ENCODE measurements at regions not wholly inside any gene's neighbourhood (a gene's known extent, or its start where the extent isn't known, plus 50 kb on each side); places are given as distances from the start of the nearest gene placed in this dataset.

GRCh38 chr7:65804887-65805286 lies 68.0 kb upstream of the VKORC1L1 start:
- Histone ChIP-seq H3K9ac (ENCODE audit: insufficient read depth in 1 of 2, low read depth in 2 of 2, low read length in 2 of 2) (no peak overlapping the region), H3K27ac (ENCODE audit: extremely low read depth, low read depth, low read length) (no peak overlapping the region), H3K9me1 (ENCODE audit: control insufficient read depth, insufficient read depth, low read length) (no peaks in the 10 kb centered on the region), H2AFZ (ENCODE audit: low read depth, low read length) (no peak overlapping the region), H3K9me3 (replicated peaks; ENCODE audit: control insufficient read depth, insufficient read depth, low read depth, low read length) (no peaks in the 10 kb centered on the region), H3K4me2 (ENCODE audit: insufficient read depth, low read length) (no peak overlapping the region), H3K36me3 (ENCODE audit: control insufficient read depth, insufficient read depth, low read length) (no peaks in the 10 kb centered on the region), H3K4me3 (no peak overlapping the region), H3K27me3 (ENCODE audit: control insufficient read depth in 2 of 2, insufficient read depth in 2 of 2, low read length in 2 of 2) (no peaks in the 10 kb centered on the region), H3K79me2 (ENCODE audit: control insufficient read depth, insufficient read depth, low read length) (no peaks in the 10 kb centered on the region), H3K4me1 (replicated peaks in 1 of 2; ENCODE audit: control insufficient read depth in 2 of 2, insufficient read depth in 2 of 2, low read length in 2 of 2) (no peaks in the 10 kb centered on the region; a peak in 1 of 5 replicates), H4K20me1 (replicated peaks; ENCODE audit: control insufficient read depth, insufficient read depth, low read length) (no peaks in the 10 kb centered on the region)
- no TSS peak for BruUV-seq (replicated peaks)
- FAIRE-seq (no peak), ATAC-seq (no peak), DNase-seq (ENCODE audit: extremely low read depth in 1 of 4, low spot score in 3 of 4) (no peak)
- CTCF ChIA-PET (ENCODE audit: low intra/inter-chr PET ratio): no interaction called here
- intact Hi-C loops (cut with micrococcal nuclease): no loop called here
- in situ Hi-C loops (cut with MboI): no loop called here
- 28% methylated on average over 4 of the region's 4 CpGs for WGBS (ENCODE audit: insufficient coverage, low coverage, missing lambda C conversion rate)
- POLR2A ChIA-PET: interaction anchor here (1.4 kb wide), 1 partner anchor 9 kb away, joined by 4 read pairs; no protein-coding TSS in a partner anchor
- TF ChIP-seq FOXA1 (IDR thresholded peaks at IDR 0.05; ENCODE audit: borderline replicate concordance) (no peak), ZNF124 (CRISPR knock-in tag; IDR thresholded peaks at IDR 0.05) (no peak), ZNF436 (CRISPR knock-in tag; IDR thresholded peaks at IDR 0.05) (no peak), ZNF280B (CRISPR knock-in tag; IDR thresholded peaks at IDR 0.05) (no peak), ETV5 (CRISPR knock-in tag; IDR thresholded peaks at IDR 0.05; ENCODE audit: low read depth) (no peak), KLF6 (CRISPR knock-in tag; IDR thresholded peaks at IDR 0.05; ENCODE audit: borderline replicate concordance) (no peak), ZFPM2 (CRISPR knock-in tag; IDR thresholded peaks at IDR 0.05) (no peak)
- TF ChIP-seq, protein P1, sequence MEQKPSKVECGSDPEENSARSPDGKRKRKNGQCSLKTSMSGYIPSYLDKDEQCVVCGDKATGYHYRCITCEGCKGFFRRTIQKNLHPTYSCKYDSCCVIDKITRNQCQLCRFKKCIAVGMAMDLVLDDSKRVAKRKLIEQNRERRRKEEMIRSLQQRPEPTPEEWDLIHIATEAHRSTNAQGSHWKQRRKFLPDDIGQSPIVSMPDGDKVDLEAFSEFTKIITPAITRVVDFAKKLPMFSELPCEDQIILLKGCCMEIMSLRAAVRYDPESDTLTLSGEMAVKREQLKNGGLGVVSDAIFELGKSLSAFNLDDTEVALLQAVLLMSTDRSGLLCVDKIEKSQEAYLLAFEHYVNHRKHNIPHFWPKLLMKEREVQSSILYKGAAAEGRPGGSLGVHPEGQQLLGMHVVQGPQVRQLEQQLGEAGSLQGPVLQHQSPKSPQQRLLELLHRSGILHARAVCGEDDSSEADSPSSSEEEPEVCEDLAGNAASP (IDR thresholded peaks at IDR 0.05): no peak
- TF ChIP-seq, protein P2, sequence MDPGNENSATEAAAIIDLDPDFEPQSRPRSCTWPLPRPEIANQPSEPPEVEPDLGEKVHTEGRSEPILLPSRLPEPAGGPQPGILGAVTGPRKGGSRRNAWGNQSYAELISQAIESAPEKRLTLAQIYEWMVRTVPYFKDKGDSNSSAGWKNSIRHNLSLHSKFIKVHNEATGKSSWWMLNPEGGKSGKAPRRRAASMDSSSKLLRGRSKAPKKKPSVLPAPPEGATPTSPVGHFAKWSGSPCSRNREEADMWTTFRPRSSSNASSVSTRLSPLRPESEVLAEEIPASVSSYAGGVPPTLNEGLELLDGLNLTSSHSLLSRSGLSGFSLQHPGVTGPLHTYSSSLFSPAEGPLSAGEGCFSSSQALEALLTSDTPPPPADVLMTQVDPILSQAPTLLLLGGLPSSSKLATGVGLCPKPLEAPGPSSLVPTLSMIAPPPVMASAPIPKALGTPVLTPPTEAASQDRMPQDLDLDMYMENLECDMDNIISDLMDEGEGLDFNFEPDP (CRISPR knock-in tag; IDR thresholded peaks at IDR 0.05): no peak

All from K562 (cell line).